ENCODE measurements at regions not wholly inside any gene's neighbourhood (a gene's known extent, or its start where the extent isn't known, plus 50 kb on each side); places are given as distances from the start of the nearest gene placed in this dataset.

- intact Hi-C loops (cut with micrococcal nuclease): no loop called here
- Mint-ChIP-seq H3K27me3 (ENCODE audit: insufficient read depth, unreplicated experiment) (no peaks in the 10 kb centered on the region), H3K36me3 (ENCODE audit: insufficient read depth, unreplicated experiment) (no peaks in the 10 kb centered on the region), H3K4me1 (ENCODE audit: insufficient read depth, unreplicated experiment) (no peaks in the 10 kb centered on the region), H3K4me3 (ENCODE audit: unreplicated experiment) (no peak overlapping the region), H3K27ac (ENCODE audit: low read depth, unreplicated experiment) (no peak overlapping the region), H3K9me3 (ENCODE audit: unreplicated experiment) (no peaks in the 10 kb centered on the region)
- TF ChIP-seq CTCF (IDR thresholded peaks at IDR 0.05; ENCODE audit: unreplicated experiment): no peak
- BruUV-seq (replicated peaks): no TSS peak
- ChIA-PET CTCF (no interaction called here), POLR2A (no interaction called here)
- no peak for DNase-seq (ENCODE audit: unreplicated experiment)
Measured at GRCh38 chr9:22622815-22623214, 176.2 kb downstream of the DMRTA1 start.

GRCh38 chr9:22623236-22623635 is 176.6 kb downstream of the DMRTA1 start:
- no peaks in the 10 kb centered on the region for H3K36me3 Mint-ChIP-seq (ENCODE audit: insufficient read depth, unreplicated experiment)
- no peak for TF ChIP-seq CTCF (IDR thresholded peaks at IDR 0.05; ENCODE audit: unreplicated experiment)
- CTCF ChIA-PET: no interaction called here
- DNase-seq (ENCODE audit: unreplicated experiment): no peak
- no TSS peak for BruUV-seq (replicated peaks)
- no peaks in the 10 kb centered on the region for H3K9me3 Mint-ChIP-seq (ENCODE audit: unreplicated experiment)
- intact Hi-C loops (cut with micrococcal nuclease): no loop called here
- no peaks in the 10 kb centered on the region for H3K27me3 Mint-ChIP-seq (ENCODE audit: insufficient read depth, unreplicated experiment)
- POLR2A ChIA-PET: no interaction called here
- H3K27ac Mint-ChIP-seq (ENCODE audit: low read depth, unreplicated experiment): no peak overlapping the region
- no peak overlapping the region for H3K4me3 Mint-ChIP-seq (ENCODE audit: unreplicated experiment)
- H3K4me1 Mint-ChIP-seq (ENCODE audit: insufficient read depth, unreplicated experiment): no peaks in the 10 kb centered on the region

- DNase-seq (ENCODE audit: unreplicated experiment): no peak
- Mint-ChIP-seq H3K36me3 (ENCODE audit: insufficient read depth, unreplicated experiment) (no peaks in the 10 kb centered on the region), H3K4me3 (ENCODE audit: unreplicated experiment) (no peak overlapping the region), H3K9me3 (ENCODE audit: unreplicated experiment) (no peaks in the 10 kb centered on the region), H3K27me3 (ENCODE audit: insufficient read depth, unreplicated experiment) (no peaks in the 10 kb centered on the region), H3K4me1 (ENCODE audit: insufficient read depth, unreplicated experiment) (peaks cover 6% of the 10 kb centered on the region), H3K27ac (ENCODE audit: low read depth, unreplicated experiment) (no peak overlapping the region)
- no peak for TF ChIP-seq CTCF (IDR thresholded peaks at IDR 0.05; ENCODE audit: unreplicated experiment)
- POLR2A ChIA-PET: no interaction called here
- intact Hi-C loops (cut with micrococcal nuclease): no loop called here
- CTCF ChIA-PET: no interaction called here
- BruUV-seq (replicated peaks): no TSS peak
Measured at GRCh38 chr9:22625540-22625939, 178.9 kb downstream of the DMRTA1 start.

DNA sequence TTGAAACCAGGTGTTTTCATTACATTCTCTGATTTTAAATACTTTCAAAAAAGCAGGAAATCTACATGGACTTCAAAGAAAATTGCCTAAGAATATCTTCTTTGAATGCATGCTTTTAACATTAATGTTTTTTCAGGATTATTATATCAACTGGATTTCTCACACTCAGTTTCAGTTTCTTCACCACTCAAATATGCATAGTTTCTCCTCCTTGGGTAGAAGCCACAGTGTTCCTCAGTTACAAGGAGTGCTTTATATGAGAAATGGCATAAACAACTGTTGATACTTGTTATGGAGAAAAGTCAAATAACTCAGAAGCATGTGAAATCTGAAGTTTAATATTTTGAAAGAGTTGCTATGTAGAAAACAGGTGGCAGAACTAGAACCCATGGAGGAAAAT is 196.9 kb downstream of the DMRTA1 start:
- intact Hi-C loops (cut with micrococcal nuclease): no loop called here
- no peak for TF ChIP-seq CTCF (IDR thresholded peaks at IDR 0.05; ENCODE audit: unreplicated experiment)
- BruUV-seq (replicated peaks): no TSS peak
- ChIA-PET POLR2A (no interaction called here), CTCF (no interaction called here)
- Mint-ChIP-seq H3K36me3 (ENCODE audit: insufficient read depth, unreplicated experiment) (no peaks in the 10 kb centered on the region), H3K4me1 (ENCODE audit: insufficient read depth, unreplicated experiment) (no peaks in the 10 kb centered on the region), H3K27ac (ENCODE audit: low read depth, unreplicated experiment) (no peak overlapping the region), H3K9me3 (ENCODE audit: unreplicated experiment) (no peaks in the 10 kb centered on the region), H3K4me3 (ENCODE audit: unreplicated experiment) (no peak overlapping the region), H3K27me3 (ENCODE audit: insufficient read depth, unreplicated experiment) (no peaks in the 10 kb centered on the region)
- no peak for DNase-seq (ENCODE audit: unreplicated experiment)
